ENCODE measurements at regions not wholly inside any gene's neighbourhood (a gene's known extent, or its start where the extent isn't known, plus 50 kb on each side); places are given as distances from the start of the nearest gene placed in this dataset.

- no peak for TF ChIP-seq CTCF (IDR thresholded peaks at IDR 0.05)
- TF ChIP-seq EZH2 (IDR thresholded peaks at IDR 0.05): no peak
Observed at GRCh38 chr18:11437046-11437445, 172.3 kb upstream of the SLC35G4 start.
